Hematopoietic multipotent progenitor cell treated with erythropoietin and hydrocortisone succinate and interleukin-3 and kit ligand, for 15 days (in vitro differentiated cells): ENCODE measurements at regions not wholly inside any gene's neighbourhood (a gene's known extent, or its start where the extent isn't known, plus 50 kb on each side); places are given as distances from the start of the nearest gene placed in this dataset.

Experiments used
- DNase-seq: peaks from one replicate; pipeline ENCODE4 v3.0.0-alpha.2; 2015; ENCODE audit warnings: low spot score

DNA sequence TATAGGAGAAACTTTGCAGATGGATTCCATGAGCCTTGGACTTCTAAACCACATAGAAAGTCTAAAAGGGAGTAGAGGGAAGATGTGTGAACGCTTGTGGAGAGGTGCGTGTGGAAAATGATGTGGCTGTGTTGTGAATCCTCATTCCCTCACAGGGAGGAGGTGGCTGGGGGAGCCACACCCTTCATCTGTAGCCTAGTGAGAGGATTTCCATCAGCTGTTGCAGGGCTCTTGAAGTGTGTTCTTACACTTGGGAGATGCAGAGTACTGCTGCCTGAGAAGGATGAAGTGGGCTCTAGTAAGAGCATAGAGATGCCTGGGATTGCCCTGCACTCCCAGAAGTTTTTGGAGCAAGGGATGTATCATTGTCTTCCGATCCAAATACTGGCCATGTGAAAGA, 279.6 kb downstream of the QKI start:
- no peak for DNase-seq

DNA sequence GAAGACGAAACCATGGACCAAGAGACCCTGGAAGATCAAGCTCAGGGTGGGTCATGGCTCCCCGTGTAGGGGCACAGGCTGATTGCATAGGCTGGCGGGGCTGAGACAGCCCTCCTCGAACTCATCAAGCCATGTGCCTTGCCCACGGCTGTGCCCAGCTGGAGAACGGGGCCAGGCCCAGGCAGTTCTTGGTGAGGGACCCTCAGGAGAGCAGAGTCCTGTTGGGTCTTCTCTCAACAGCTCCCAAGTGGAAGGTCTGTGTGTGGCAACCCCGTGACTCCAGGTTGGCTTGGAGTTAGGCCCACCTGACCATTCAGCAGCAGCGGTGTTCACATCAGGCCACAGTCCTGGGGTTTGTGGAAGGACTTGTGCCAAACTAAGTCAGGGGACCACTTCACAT, 276.5 kb downstream of the QKI start:
- DNase-seq, result no peak

DNA sequence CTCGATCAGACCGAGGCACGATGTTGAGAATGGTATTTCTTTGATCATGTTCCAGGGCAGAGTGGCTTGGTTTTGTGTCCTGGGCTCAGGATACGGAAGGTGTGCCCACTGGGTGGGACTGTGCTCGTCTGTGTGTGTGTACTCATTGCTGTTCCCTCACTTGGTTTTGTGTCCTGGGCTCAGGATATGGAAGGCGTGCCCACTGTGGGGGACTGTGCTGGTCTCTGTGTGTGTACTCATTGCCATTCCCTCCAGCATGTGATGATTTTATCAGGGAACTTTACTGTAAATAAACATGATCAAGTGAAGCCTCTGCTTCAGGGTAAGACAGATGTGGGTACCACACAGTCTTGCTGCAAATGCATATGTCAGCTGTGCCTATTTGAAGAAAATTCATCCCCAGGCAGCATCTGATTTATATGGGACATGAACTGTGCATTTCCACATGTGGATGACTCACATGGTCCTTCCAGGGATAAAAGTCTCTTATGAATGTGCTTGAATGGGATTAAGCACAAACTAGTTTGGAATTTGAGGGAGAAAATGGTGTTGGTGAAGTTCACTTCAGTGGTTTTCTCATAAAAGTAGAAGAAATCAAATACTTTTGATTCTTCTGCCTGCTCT, 274.3 kb downstream of the QKI start:
- DNase-seq, result no peak

DNA sequence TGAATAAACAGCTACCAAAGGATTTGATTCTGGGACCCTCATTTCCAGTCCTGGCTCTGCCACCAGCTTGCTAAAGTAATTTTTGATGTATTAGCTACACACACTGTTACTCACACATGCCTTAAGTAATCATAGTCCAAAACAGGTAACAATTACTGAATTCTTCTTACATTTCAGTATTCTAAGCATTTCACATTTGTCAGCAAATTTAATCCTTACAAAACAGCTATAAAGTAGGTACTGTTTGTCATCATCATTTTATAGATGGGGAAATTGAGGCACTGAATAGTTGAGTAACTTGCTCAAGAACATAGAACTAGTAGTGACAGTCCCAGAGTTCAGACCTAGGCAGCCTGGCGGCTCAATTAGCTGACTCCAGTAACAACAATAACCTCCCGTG, 272.6 kb downstream of the QKI start:
- DNase-seq, result no peak

DNA sequence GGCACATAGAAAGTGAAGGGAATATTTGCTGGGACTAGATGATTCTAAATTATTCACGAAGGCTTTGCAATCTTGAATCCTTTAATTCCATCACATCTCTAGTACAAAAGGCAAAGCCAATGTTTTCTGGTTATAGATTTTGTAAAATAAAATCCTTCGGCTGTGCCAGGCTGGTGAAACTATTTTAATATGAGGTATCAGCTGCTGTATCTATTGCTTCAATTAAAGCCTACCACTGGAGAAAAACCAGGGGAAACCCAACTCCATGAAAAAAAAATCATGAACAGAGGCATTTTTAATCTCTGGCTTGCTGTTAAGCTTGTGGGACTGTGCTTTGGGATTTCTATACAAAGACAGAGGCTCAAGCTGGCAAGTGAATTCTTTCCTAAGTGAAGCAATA, 271.8 kb downstream of the QKI start:
- no peak for DNase-seq

DNA sequence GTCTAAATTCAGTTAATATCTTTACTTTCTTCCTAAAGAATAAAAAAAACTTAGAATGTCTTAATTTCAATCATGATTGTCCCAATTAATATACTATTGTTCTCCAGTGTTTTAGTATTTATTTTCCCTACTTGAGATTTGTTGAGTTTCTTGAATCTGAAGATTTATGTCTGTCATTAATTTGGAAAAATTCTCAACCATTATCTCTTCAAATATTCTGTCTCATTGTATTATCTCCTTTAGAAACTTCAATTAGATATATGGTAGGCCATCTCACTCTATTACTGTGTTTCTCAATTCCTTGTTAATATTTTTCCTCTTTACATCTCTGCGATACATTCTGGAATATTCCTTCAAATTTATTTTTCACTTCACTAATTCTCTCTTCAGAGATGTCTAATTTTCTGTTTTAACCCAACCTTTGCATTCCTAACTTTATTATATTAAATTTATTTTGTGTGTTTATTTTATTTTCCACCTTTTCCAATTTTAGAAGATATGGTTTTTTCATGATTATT, 268.6 kb downstream of the QKI start:
- DNase-seq, result no peak

DNA sequence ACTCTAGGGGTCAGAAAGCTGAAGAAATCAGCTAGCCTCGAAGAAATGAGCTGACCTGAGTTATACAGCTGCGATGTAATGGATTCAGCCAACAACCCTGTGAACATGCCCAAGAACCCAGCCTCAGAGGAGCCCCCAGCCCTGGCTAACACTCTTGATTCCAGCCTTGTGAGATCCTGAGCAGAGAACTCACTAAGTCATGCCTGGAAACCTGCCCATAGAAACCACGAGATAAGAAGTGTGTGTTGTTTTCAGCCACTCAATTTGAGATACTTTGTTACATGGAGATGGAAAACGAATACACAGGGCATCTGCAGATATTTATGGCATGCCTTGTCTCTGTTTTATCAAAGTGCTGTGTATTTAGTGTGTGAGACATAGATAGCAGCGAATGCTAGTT, 265.2 kb downstream of the QKI start:
- peak; percentile 46 for DNase-seq

DNA sequence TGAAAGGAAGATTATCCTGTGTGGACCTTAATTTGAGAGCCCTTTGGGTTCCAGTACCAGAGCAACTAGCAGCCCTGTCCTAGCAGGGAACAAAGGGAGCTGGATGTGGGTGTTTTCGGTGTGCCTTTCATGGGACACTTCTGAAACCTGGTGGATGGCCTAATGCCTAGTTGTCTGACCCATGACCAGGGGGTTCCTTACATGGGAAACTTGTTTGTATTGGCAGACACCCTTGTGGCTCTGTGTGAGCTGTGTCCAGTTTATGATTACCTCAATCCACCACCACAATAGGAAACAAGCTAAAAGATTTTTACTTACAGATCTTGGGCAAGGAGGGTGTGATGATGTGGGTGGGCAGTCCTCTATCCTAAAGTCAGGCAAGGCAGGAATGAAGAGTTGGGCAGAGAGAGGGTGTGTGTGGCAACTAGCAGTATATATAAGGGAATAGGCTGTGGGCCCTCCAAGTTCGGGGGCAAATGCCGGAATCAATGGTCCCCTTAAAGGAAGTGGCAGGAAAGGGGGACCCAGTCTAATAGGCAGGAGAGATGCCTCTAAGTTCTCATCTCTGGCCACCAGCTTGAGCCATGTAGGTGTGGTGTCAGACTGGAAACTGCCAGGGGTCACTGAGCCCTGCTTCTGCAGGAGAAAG, 264.6 kb downstream of the QKI start:
- DNase-seq, result no peak

DNA sequence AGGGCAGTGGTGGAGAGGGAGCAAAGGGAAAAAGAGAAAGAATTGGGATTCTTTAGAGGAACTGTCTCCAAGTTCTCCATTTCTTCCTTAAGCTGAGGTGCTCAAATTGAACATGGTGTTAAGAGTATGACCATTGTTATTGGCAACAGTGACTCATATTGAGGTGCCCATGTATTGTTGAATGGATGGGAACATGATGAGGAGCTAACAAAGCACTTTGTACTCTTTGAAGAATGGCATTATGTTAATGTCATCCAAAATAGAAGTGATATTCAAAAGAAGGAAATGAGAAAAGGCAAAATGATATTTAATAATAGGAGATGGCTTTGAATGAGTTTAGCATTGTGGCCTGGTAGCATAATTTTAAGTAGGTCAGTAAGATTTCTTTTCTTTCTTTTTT, 261.1 kb downstream of the QKI start:
- DNase-seq, result no peak

DNA sequence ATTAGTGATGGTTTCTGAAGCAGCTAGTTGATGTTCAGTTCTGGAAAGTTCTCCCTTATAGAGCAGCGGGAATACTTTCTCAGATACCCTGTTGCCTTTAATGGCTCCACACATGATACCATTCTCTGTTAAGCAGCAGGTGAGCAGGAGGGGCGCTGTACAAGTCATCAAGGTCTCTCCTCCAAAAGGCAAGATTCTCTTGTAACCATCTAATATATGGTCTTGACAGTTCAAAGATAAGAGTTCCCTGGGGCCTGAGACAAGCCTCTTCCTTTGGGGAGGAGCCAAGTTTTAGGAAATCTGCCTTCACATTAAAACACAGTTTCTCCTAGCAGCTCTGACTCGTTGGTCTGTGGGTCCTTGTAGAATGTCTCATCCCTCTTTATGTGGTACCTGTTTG, 258.2 kb downstream of the QKI start:
- DNase-seq, result no peak

DNA sequence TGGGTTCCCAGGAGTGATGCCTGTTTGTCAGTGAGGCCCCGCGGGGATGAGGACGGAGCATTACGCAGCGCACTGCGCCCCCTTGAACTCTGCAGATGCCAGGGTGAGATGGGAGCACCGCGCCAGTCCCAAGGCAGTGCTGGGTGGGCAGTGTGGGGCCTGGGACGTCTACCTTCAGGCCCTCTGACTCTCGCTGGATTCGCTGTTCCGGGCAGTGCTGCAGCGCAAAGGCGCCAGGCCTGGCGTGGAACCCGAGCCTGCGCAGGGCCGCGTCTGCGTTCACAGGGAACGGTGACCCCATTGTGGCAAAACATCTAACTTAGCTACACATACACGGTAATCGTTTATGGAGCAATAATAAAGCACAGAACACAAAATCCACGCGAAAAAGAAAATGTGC, 257.3 kb downstream of the QKI start:
- DNase-seq, result no peak

DNA sequence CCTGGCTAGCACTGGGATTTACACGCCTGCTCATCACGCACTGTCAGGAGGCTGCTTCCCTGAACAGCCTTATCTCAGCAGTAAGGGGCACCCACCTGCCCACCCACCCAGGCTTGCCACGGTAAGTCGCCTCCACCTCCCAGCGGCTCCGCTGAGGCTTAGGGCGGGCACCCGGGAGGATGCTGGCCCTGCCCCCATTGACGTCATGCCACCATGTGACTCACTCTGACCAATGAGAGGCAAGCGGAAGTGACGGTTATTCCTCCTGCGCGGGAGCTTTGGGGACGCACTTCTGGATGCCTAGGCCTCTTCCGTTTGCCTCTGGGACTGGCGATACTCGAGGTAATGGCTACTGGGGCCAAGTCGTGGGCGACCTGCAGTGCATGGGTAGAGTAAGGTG, 256.8 kb downstream of the QKI start:
- no peak for DNase-seq

DNA sequence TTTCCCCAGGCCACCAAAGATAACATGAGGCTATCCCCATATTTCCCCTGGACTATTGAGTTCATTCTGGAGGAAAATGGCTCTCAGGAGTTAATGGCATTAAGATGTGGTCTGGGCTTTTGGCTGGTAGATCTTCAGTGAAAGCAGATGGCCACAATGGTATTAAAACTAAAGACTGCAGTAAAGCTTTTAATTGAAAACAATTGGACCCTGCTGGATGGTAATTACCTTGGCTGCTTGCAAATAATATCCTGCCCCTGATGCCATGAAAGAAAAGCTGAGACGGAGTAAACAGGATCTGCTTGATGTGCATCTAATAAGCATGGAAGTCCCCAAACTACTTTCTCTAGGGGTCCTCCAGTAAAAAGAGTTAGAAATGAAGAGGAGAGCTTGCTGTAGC, 255.8 kb downstream of the QKI start:
- DNase-seq, result no peak

DNA sequence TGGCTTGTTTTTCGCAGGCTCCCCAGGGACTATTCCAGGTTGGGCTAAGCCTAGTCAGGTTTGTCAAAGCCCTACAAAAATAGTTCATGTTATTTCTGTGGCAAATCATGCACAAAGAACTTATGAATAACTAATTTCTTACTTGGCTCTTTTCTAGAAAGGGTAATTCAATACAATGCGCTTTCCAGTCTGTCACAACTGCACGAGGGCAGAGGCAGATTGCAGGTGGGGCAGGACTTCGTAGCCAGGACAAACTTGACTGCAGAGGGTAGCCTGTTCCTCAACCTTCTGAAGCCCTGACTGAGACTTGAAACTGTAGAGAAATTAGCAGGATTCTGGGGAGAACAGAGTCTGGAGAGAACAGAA, 253.5 kb downstream of the QKI start:
- DNase-seq, result no peak

DNA sequence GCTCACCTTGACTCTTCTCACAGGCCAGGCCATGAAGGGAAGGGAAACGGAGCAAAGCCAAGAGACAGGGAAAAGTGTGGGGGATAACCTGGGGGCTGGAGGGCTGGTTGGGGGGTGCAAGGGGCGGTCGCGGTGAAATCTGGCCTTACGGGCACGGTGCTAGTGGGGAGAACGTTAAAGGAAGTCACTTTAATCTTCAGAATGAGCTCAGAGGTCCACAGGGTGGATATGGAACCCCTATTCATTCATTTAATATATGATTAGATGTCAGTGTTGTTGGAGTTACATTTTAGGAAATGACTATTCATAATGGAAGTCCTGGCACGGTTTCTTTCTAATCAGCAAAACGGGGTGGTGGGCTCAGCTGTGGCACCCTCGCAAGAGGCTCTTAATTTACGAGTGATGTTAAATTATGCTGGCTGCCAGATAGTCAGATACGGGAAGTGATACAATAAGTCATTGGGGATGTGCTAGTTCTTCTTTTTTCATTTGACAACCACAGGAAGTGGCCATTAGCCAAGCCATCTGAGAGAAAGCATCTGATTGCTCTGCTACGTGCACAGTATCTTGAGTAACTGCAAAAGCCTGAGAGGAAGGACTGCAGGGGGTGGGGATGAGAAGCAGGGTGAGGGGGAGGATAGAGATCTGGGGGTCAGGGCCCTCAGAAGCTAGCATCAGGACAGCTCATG, 253.0 kb downstream of the QKI start:
- DNase-seq, result no peak

DNA sequence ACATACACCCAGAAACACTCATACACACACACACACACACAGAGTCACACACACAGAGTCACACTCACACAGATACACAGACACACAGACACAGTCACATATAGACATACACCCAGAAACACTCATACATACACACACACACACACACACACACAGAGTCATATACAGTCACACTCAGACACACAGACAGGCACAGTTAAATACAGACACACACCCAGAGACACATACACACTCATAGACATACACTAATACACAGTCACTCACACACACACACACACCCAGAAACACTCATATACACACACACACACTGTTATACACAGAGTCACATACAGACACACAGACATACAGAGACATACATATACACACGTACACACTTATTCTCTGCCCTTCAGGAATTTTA, 250.9 kb downstream of the QKI start:
- no peak for DNase-seq

DNA sequence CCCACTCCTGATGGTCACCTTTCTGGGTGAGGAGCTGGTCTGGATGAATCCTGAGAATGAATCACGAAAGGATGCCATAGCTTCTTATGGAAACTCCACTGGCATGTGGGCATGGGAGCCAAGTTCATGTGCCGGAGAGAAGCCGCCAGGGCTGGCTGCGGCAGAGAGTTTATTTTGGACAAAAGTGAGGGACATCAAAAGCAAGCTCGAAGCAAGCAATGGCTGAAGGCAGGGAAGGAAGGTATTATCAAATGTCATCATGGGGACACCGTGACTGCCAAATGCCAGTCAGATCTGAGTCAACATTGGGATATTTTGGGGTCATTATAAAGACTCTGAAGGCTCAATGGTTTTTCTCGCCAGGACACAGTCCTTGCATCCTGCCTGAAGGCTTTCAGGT, 249.1 kb downstream of the QKI start:
- no peak for DNase-seq

DNA sequence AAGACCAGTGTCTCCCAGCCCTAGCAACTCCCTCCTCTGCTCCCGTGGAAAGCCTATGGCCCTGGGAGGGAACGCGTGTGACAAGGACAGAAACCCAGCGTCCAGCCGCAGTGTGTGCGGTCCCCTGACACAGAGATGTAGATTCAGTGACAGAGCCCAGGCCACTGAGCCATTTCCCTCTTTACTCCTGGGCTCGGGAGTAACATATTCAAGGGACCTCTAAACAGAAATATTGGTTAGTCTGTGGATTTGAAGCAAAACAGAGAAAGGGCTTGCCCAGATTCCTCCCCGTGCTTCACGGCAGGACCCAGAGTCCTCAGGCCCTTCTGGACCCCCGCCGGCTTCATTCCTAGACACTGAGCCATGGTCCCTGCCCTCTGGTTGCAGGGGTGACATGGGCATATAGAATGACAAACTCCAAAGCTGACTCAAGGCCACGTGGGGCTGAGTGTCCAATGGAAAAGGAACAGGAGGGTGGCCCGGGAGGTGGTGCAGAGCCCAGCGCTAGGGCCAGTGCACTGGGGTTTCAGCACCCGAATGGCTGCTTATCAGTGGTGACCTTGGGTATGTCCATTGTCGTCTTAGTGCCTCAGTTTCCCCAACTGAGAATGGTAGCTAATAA, 248.2 kb downstream of the QKI start:
- no peak for DNase-seq

DNA sequence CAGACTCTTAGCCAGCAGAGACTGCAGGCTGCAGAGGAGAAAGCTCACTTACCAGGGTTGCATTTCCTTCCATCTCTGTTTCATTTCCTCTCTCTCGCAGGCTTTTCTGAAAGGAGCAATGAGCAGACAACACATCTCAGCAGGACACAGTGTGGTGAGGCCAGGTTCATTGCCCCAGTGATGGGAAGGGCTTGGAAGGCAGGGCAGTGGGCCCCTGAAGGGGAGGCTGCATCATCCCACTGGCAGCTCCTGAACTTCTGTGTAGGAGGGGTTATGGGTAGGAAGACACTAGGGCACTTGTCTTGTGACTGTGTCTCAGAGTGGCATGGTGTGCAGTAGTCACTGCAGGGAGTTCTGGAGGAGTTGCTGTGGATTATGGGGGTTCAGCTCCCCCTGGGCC, 246.8 kb downstream of the QKI start:
- DNase-seq, result no peak

DNA sequence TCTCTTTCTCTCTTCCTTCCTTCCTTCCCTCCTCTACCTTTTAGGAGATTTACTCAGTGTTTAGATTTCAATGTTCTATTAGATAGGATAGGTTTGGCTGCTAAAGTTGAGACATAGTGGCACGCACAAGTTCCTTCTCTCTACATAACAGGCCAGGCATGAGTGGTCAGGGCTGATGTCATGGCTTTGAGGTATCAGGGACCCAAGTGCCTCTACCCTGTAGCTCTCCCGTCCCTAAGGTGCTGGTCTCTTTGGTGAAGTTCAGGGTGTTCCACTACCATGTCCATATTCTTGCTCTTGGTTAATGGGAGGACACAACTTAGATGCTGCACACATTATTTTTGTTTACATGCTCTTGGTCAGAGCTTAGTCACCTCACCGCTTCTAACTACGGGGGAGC, 245.3 kb downstream of the QKI start:
- DNase-seq, result no peak

DNA sequence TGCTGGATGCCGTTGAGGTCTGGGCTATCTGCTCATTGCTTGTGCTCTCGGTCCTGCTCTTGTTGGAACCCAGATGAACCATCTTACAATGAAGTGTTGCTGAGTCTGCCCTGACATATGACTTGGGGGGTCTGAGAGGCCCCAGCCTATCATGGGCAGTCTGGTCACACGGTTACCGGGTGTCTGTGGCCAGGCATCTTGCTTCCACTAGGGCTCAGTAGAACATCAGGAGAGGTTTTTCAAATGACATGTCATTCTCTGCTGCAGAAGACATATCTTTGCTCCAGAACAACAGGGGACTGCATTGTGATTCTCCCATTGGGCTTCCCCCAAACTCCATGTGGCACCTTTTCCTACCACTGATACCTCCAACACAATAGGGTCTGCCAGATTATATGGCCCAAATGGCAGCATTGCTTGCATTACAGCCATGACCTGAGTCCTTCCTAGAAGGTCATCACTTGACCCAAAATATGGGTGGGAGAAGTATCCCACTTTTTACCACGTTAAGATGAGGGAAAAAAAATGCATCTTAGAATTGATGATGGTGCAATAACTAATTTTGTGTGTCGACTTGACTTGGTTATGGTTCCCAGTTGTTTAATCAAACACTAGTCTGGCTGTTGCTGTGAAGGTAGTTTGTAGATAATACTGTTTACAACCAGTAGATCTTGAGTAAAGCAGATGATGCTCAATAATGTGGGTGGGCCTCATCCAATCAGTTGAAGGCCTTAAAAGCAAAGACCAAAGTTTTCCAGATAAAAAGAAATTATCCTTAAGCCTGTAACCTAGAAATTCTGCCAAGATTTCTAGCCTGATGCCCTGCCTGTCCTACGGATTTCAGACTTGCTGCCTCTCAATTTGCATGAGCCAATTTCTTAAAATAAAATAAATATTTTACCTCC, 241.0 kb downstream of the QKI start:
- DNase-seq, result no peak
